ENCODE measurements at regions not wholly inside any gene's neighbourhood (a gene's known extent, or its start where the extent isn't known, plus 50 kb on each side); places are given as distances from the start of the nearest gene placed in this dataset.

- TF ChIP-seq BACH1 (IDR thresholded peaks at IDR 0.05; ENCODE audit: low read length) = no peak
- TF ChIP-seq KDM4A (IDR thresholded peaks at IDR 0.05; ENCODE audit: low read depth, low read length, severe bottlenecking) = no peak
- TF ChIP-seq SP2 (IDR thresholded peaks at IDR 0.05; ENCODE audit: low read length) = no peak
- no peak for TF ChIP-seq JUND (IDR thresholded peaks at IDR 0.05; ENCODE audit: low read length)
- no peak for TF ChIP-seq CEBPB (IDR thresholded peaks at IDR 0.05; ENCODE audit: low read depth, low read length)
- no peak for TF ChIP-seq CBX5 (IDR thresholded peaks at IDR 0.05; ENCODE audit: low read depth, low read length)
Measured at GRCh38 chr5:74173665-74174064, 466.9 kb downstream of the ENC1 start (continued).
